Mesothelial cell of epicardium (in vitro differentiated cells): ENCODE measurements at regions not wholly inside any gene's neighbourhood (a gene's known extent, or its start where the extent isn't known, plus 50 kb on each side); places are given as distances from the start of the nearest gene placed in this dataset.

Experiments used
- DNase-seq, 2 experiments: peaks; one replicate each; pipeline ENCODE4 v3.0.0; 2021; ENCODE audit warnings: low spot score in 2 of 2; ENCODE audit not compliant: unreplicated experiment in 2 of 2
- H3K27ac Mint-ChIP-seq: 2 replicates; pipeline ENCODE4 v1.8.0; 2021; ENCODE audit warnings: mixed read lengths
- H3K27me3 Mint-ChIP-seq: 2 replicates; pipeline ENCODE4 v1.8.0; 2021; ENCODE audit warnings: low read depth, mixed read lengths
- H3K36me3 Mint-ChIP-seq: 2 replicates; pipeline ENCODE4 v1.8.0; 2021; ENCODE audit warnings: mixed read lengths
- H3K4me1 Mint-ChIP-seq: 2 replicates; pipeline ENCODE4 v1.8.0; 2021; ENCODE audit warnings: mixed read lengths
- H3K4me3 Mint-ChIP-seq: 2 replicates; pipeline ENCODE4 v1.8.0; 2021; ENCODE audit warnings: mild to moderate bottlenecking, moderate library complexity, mixed read lengths
- H3K9me3 Mint-ChIP-seq: 2 replicates; pipeline ENCODE4 v1.8.0; 2021; ENCODE audit warnings: mixed read lengths
- CTCF ChIP-seq: fragments of 200-600 bp; sonication (generic); IDR thresholded peaks from one replicate; pipeline ENCODE4 v1.5.0; 2021; ENCODE audit warnings: antibody characterized with exemption; ENCODE audit not compliant: unreplicated experiment

DNA sequence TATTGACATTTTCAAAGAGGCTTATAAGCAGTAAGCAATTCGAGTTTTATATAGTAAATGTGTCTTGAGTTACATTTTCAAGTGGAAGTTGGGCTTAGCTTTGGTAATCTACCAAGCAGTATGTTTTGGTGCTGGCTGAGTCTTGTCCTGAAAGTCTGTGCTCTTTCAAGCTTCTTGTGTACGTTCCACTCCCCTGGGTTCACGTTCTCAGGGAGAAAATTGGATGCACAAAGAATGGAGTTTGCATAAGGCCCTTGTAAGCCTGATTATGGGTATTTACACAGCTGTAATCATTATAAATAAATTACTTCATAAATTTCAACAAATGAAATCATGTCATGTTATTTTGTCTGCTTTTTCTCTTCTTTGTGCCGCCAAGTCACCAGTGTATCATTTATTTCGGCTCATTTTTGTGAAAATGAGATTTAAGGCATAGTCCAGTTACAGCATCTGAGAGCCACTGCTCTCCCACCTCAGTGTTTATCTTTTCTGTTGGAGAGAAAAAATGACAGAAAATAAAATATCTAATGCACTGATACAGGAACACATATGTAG, 262.5 kb downstream of the BTBD3 start:
- H3K9me3 Mint-ChIP-seq, result no peaks in the 10 kb centered on the region
- no peak for TF ChIP-seq CTCF
- no peak overlapping the region for H3K27ac Mint-ChIP-seq
- H3K27me3 Mint-ChIP-seq, result no peaks in the 10 kb centered on the region
- no peaks in the 10 kb centered on the region for H3K4me1 Mint-ChIP-seq
- no peaks in the 10 kb centered on the region for H3K36me3 Mint-ChIP-seq
- no peak overlapping the region for H3K4me3 Mint-ChIP-seq
- no peak for DNase-seq

- Mint-ChIP-seq H3K27me3 (no peaks in the 10 kb centered on the region), H3K27ac (no peak overlapping the region), H3K36me3 (no peaks in the 10 kb centered on the region), H3K4me3 (no peak overlapping the region), H3K9me3 (peaks cover 9% of the 10 kb centered on the region), H3K4me1 (no peaks in the 10 kb centered on the region)
- no peak for DNase-seq
- TF ChIP-seq CTCF, result no peak
Observed at GRCh38 chr20:12198281-12198680, 280.6 kb downstream of the BTBD3 start.

DNA sequence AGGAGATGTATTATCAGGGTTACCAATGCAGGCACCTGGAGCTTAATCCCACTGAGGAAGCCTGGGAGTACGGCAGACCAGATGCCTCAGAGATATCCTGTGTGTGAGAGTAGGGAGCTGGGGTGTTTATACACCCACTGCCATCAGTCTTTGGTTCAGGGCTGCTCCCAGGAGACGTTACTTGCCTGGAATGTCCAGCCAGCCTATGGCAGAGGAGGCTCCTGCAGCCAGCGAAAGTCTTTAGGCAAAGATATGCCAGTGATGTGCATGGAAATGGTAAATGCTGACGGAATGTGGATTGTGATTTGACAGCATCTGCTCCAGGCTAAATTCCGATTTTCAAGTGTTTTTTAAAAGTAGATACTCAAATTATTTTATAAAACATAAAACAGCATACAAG, 282.0 kb downstream of the BTBD3 start:
- Mint-ChIP-seq H3K27me3 (no peaks in the 10 kb centered on the region), H3K27ac (no peak overlapping the region), H3K36me3 (no peaks in the 10 kb centered on the region), H3K4me1 (no peaks in the 10 kb centered on the region), H3K4me3 (no peak overlapping the region), H3K9me3 (peaks cover 9% of the 10 kb centered on the region)
- no peak for TF ChIP-seq CTCF
- DNase-seq, result no peak

- TF ChIP-seq CTCF, result no peak
- Mint-ChIP-seq H3K27ac (no peak overlapping the region), H3K9me3 (peaks cover 24% of the 10 kb centered on the region), H3K4me3 (no peak overlapping the region), H3K36me3 (no peaks in the 10 kb centered on the region), H3K27me3 (no peaks in the 10 kb centered on the region), H3K4me1 (no peaks in the 10 kb centered on the region)
- no peak for DNase-seq
Observed at GRCh38 chr20:12201289-12201991, 283.7 kb downstream of the BTBD3 start.

DNA sequence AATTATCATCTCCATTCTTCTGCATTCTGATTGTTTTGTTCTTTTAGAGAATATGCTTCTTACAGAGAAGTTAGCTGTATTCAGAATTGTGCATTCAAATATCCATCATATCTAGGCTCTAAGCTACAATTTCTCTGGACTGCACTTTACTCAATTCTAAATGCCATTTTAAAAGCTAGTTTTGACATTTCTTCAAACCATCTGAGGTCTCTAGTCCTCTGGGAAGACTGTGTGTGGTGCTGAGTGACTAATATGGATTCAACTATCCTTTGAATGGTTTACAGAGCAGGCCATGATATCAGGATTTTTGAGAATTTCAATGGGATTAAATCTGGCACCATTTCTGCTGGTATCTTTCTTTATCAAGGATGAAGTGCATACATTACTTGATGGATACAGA, 285.7 kb downstream of the BTBD3 start:
- no peaks in the 10 kb centered on the region for H3K36me3 Mint-ChIP-seq
- TF ChIP-seq CTCF, result no peak
- H3K4me1 Mint-ChIP-seq, result no peaks in the 10 kb centered on the region
- no peak overlapping the region for H3K4me3 Mint-ChIP-seq
- H3K9me3 Mint-ChIP-seq, result peaks cover 33% of the 10 kb centered on the region
- DNase-seq, result no peak
- no peaks in the 10 kb centered on the region for H3K27me3 Mint-ChIP-seq
- no peak overlapping the region for H3K27ac Mint-ChIP-seq

GRCh38 chr20:12203981-12204380, 286.3 kb downstream of the BTBD3 start:
- TF ChIP-seq CTCF, result no peak
- H3K9me3 Mint-ChIP-seq, result peaks cover 28% of the 10 kb centered on the region
- no peaks in the 10 kb centered on the region for H3K36me3 Mint-ChIP-seq
- no peak overlapping the region for H3K4me3 Mint-ChIP-seq
- H3K27me3 Mint-ChIP-seq, result no peaks in the 10 kb centered on the region
- no peak for DNase-seq
- H3K27ac Mint-ChIP-seq, result no peak overlapping the region
- H3K4me1 Mint-ChIP-seq, result no peaks in the 10 kb centered on the region
